ENCODE measurements at regions not wholly inside any gene's neighbourhood (a gene's known extent, or its start where the extent isn't known, plus 50 kb on each side); places are given as distances from the start of the nearest gene placed in this dataset.
"Not testable (repeated sequence)": the region's sequence is repeated elsewhere in the genome, so short reads cannot be mapped to it uniquely, and the experiment has no call there.

GRCh38 chr3:159237226-159237625, 435.4 kb downstream of the MFSD1 start:
- Mint-ChIP-seq H3K9me3 (no peaks in the 10 kb centered on the region), H3K4me3 (no peak overlapping the region), H3K27ac (no peak overlapping the region), H3K27me3 (peaks cover 13 to 15% of the 10 kb centered on the region in 2 donors), H3K4me1 (no peaks in the 10 kb centered on the region), H3K36me3 (no peaks in the 10 kb centered on the region)
- ATAC-seq (replicated peaks) (no peak), DNase-seq (no peak)

DNA sequence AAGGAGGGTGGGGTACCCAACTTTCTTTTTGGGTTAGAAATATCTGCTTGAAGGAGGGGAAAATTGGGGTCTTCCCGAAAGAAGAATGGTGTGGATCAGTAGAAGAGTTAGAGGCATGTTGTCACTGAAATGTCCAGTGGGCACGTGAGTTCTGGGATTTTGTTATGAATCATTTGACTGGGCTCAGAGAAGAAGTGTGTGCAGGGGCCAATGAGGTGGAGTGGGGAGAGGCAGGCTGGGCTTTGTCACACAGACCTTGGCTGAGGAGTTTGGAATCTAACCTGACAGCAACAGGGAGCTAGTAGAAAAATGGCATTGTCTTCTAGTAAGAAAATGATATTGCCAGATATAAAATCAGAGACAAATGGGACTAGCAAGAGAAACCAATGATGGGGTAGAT, 436.8 kb downstream of the MFSD1 start:
- no peaks in the 10 kb centered on the region for H3K9me3 Mint-ChIP-seq
- no peak overlapping the region for H3K4me3 Mint-ChIP-seq
- DNase-seq (no peak), ATAC-seq (replicated peaks) (no peak)
- no peaks in the 10 kb centered on the region for H3K4me1 Mint-ChIP-seq
- H3K36me3 Mint-ChIP-seq, result no peaks in the 10 kb centered on the region
- peaks cover 5 to 9% of the 10 kb centered on the region in 2 donors for H3K27me3 Mint-ChIP-seq
- no peak overlapping the region for H3K27ac Mint-ChIP-seq

DNA sequence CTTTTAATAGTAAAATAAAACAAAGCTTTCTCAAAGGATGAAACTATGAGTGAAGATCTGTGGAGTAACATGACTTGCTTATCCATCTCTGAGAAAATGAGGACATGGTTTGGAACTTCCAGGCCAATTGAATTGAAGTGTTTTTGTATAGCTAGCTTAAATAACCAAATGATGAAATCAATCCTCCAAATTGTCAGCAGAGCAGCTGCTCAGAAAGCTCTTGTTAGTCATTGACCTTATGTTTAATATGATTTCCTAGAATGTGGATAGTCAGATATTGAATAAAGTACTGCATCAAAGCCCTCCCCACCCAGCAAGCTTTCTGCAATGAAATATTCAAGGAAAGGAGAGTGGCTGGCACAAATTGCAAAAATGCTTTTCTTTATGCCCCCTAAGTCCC, 437.2 kb downstream of the MFSD1 start:
- Mint-ChIP-seq H3K4me3 (no peak overlapping the region), H3K27me3 (peaks cover 5 to 9% of the 10 kb centered on the region in 2 donors), H3K9me3 (no peaks in the 10 kb centered on the region), H3K4me1 (no peaks in the 10 kb centered on the region), H3K36me3 (no peaks in the 10 kb centered on the region), H3K27ac (no peak overlapping the region)
- ATAC-seq (replicated peaks), result no peak
- DNase-seq, result no peak

DNA sequence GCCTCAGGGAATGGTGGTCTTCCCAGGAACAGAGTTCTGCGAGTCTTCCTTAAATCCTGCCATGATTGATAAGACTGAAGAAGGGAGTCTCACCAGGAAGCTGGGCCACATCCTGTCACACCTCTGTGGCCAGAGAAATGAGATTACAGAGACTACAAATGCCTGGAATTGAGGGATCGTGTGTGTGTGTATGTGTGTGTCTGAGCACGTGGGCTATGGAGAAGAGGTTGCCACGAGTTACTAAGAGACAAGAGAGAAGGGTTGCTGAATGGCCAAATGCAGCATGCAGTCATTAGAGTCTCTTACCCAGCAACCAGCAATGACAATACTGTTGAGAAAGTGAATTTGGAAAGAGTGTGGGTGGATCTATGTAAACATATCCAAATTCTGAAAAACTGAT, 443.1 kb downstream of the MFSD1 start:
- H3K36me3 Mint-ChIP-seq, result no peaks in the 10 kb centered on the region
- DNase-seq, result no peak
- H3K4me1 Mint-ChIP-seq, result no peaks in the 10 kb centered on the region
- H3K9me3 Mint-ChIP-seq, result no peaks in the 10 kb centered on the region
- no peak overlapping the region for H3K27ac Mint-ChIP-seq
- no peaks in the 10 kb centered on the region for H3K27me3 Mint-ChIP-seq
- no peak for ATAC-seq (replicated peaks)
- H3K4me3 Mint-ChIP-seq, result no peak overlapping the region

DNA sequence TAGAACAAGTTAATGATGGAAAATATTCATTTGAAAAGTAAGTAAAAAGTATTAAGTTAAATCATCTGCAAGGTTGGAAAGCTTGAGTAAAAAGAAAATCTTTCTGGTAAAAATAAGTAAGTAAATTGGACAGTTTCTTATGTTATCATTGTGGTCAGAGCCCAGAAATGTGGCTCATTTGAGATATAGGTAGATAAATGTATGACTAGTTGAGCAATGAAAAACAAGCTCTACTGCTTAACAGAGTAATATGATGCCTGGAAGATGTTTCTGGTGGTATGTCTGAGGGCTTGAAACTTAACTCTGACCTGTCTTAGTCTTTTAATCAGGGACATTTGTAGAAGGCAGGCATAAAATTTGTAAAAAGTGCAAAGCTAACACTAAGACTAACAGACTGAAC, 444.0 kb downstream of the MFSD1 start:
- no peak overlapping the region for H3K4me3 Mint-ChIP-seq
- no peaks in the 10 kb centered on the region for H3K27me3 Mint-ChIP-seq
- no peaks in the 10 kb centered on the region for H3K4me1 Mint-ChIP-seq
- ATAC-seq (replicated peaks) (no peak), DNase-seq (no peak)
- no peak overlapping the region for H3K27ac Mint-ChIP-seq
- no peaks in the 10 kb centered on the region for H3K9me3 Mint-ChIP-seq
- H3K36me3 Mint-ChIP-seq, result no peaks in the 10 kb centered on the region

DNA sequence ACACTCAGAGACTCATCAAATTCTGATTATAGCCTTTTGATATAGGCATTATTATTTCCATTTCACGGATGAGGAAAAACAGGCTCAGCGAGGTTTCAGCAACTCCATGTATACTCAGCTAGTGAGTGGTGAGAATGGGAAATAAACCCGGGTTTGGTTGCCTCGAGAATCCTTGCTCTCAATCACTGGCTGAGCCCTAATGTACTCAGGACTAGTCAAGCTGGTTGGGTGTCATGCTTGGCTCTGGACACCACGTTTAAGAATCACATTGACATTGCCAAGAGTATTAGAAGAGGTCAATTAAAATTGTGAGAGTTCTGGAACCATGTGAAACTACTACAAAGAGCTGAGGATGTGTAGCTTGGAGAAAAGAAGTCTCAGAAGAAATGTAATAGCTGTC, 444.5 kb downstream of the MFSD1 start:
- Mint-ChIP-seq H3K36me3 (no peaks in the 10 kb centered on the region), H3K27ac (no peak overlapping the region), H3K9me3 (peaks cover 1 to 4% of the 10 kb centered on the region in 2 donors), H3K4me3 (no peak overlapping the region), H3K4me1 (no peaks in the 10 kb centered on the region), H3K27me3 (no peaks in the 10 kb centered on the region)
- no peak for ATAC-seq (replicated peaks)
- DNase-seq, result no peak

- Mint-ChIP-seq H3K9me3 (peaks cover 12 to 20% of the 10 kb centered on the region in 2 donors), H3K27me3 (peaks cover 11 to 12% of the 10 kb centered on the region in 2 donors), H3K27ac (no peak overlapping the region), H3K4me3 (no peak overlapping the region), H3K4me1 (no peaks in the 10 kb centered on the region), H3K36me3 (peaks cover 1 to 9% of the 10 kb centered on the region in 2 donors)
- ATAC-seq (replicated peaks), result no peak
- DNase-seq, result no peak
Measured at GRCh38 chr3:159249472-159250174, 447.8 kb downstream of the MFSD1 start.

GRCh38 chr3:159250961-159251360, 449.1 kb downstream of the MFSD1 start:
- no peaks in the 10 kb centered on the region for H3K4me1 Mint-ChIP-seq
- H3K36me3 Mint-ChIP-seq, result peaks cover 1 to 9% of the 10 kb centered on the region in 2 donors
- no peak for ATAC-seq (replicated peaks)
- H3K27me3 Mint-ChIP-seq, result peaks cover 17 to 21% of the 10 kb centered on the region in 2 donors
- no peak overlapping the region for H3K27ac Mint-ChIP-seq
- DNase-seq, result no peak
- peaks cover 12 to 20% of the 10 kb centered on the region in 2 donors for H3K9me3 Mint-ChIP-seq
- no peak overlapping the region for H3K4me3 Mint-ChIP-seq

DNA sequence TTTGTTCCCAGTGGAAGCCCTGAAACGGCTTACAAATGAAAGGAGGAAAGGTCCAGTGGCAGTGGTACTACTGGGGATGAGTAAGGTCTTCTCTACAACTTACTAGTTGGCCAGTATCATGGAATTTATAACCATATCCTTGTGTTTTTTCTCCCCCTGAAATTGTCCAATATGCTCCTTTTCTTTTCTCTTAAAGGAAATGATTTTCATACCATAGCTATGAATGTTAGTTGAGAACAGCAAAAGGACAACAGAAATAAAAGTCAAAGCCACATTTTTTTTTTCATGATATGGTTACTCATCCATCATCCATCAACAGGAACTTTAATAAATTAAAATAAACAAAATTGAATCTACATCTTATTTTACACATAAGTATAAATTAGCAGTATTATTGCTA, 450.4 kb downstream of the MFSD1 start:
- Mint-ChIP-seq H3K9me3 (peaks cover 12 to 20% of the 10 kb centered on the region in 2 donors), H3K27ac (no peak overlapping the region), H3K36me3 (peaks cover 1 to 9% of the 10 kb centered on the region in 2 donors), H3K4me3 (no peak overlapping the region), H3K27me3 (peaks cover 17 to 21% of the 10 kb centered on the region in 2 donors), H3K4me1 (no peaks in the 10 kb centered on the region)
- DNase-seq, result no peak
- no peak for ATAC-seq (replicated peaks)

- peaks cover 12 to 20% of the 10 kb centered on the region in 2 donors for H3K9me3 Mint-ChIP-seq
- H3K27ac Mint-ChIP-seq, result no peak overlapping the region
- ATAC-seq (replicated peaks) (no peak), DNase-seq (no peak)
- H3K36me3 Mint-ChIP-seq, result peaks cover 1 to 9% of the 10 kb centered on the region in 2 donors
- H3K4me3 Mint-ChIP-seq, result no peak overlapping the region
- H3K27me3 Mint-ChIP-seq, result peaks cover 17 to 21% of the 10 kb centered on the region in 2 donors
- H3K4me1 Mint-ChIP-seq, result no peaks in the 10 kb centered on the region
Measured at GRCh38 chr3:159252772-159253384, 451.0 kb downstream of the MFSD1 start.

- H3K36me3 Mint-ChIP-seq, result peaks cover 1 to 9% of the 10 kb centered on the region in 2 donors
- no peak overlapping the region for H3K27ac Mint-ChIP-seq
- H3K9me3 Mint-ChIP-seq, result peaks cover 12 to 20% of the 10 kb centered on the region in 2 donors
- H3K4me3 Mint-ChIP-seq, result no peak overlapping the region
- ATAC-seq (replicated peaks) (no peak), DNase-seq (no peak)
- H3K27me3 Mint-ChIP-seq, result peaks cover 20 to 24% of the 10 kb centered on the region in 2 donors
- no peaks in the 10 kb centered on the region for H3K4me1 Mint-ChIP-seq
Measured at GRCh38 chr3:159253860-159254259, 452.0 kb downstream of the MFSD1 start.

DNA sequence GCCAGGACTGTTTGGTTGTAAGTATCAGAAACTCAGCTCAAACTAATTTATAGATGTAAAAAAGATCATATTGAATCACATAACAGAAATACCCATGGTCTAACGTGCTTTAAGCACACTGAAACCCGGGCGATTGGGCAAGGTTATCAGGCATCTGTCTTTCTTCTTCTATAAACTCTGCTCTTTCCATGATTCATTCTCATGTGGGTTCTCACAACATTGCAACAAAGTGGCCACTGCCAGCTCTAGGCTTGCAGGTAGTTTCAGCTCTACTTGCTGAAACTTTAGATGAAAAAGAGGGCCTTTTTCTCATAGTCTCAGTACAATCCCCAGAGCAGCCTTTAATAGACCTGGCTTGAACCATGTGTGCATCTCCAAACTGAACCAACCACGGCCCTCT, 456.1 kb downstream of the MFSD1 start:
- DNase-seq (no peak), ATAC-seq (replicated peaks) (no peak)
- H3K4me1 Mint-ChIP-seq, result no peaks in the 10 kb centered on the region
- peaks cover 5 to 7% of the 10 kb centered on the region in 2 donors for H3K9me3 Mint-ChIP-seq
- no peak overlapping the region for H3K27ac Mint-ChIP-seq
- H3K27me3 Mint-ChIP-seq, result peaks cover 17 to 25% of the 10 kb centered on the region in 2 donors
- H3K36me3 Mint-ChIP-seq, result peaks cover 1 to 3% of the 10 kb centered on the region in 2 donors
- no peak overlapping the region for H3K4me3 Mint-ChIP-seq

DNA sequence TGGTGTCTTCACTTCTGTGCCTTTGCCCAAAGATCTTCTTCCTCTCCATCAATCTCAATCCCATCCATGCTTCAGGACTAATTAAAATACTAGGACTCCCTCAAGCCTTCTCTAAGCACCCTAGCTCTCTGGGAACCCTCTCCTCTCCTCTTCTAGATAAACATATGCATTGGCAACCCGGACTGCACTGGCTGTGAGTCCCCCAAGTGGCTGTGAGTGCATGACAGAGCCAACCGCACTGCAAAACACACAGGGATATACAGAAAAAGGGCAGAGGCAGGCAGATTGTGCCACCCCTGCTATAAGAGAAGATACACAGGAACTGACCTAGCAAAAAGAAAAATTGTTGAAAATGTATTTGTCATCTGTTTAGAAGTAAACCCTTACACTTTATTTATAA, 457.1 kb downstream of the MFSD1 start:
- H3K4me3 Mint-ChIP-seq, result no peak overlapping the region
- DNase-seq (no peak), ATAC-seq (replicated peaks) (no peak)
- H3K4me1 Mint-ChIP-seq, result no peaks in the 10 kb centered on the region
- H3K9me3 Mint-ChIP-seq, result no peaks in the 10 kb centered on the region
- peaks cover 12 to 20% of the 10 kb centered on the region in 2 donors for H3K27me3 Mint-ChIP-seq
- H3K27ac Mint-ChIP-seq, result no peak overlapping the region
- H3K36me3 Mint-ChIP-seq, result no peaks in the 10 kb centered on the region

DNA sequence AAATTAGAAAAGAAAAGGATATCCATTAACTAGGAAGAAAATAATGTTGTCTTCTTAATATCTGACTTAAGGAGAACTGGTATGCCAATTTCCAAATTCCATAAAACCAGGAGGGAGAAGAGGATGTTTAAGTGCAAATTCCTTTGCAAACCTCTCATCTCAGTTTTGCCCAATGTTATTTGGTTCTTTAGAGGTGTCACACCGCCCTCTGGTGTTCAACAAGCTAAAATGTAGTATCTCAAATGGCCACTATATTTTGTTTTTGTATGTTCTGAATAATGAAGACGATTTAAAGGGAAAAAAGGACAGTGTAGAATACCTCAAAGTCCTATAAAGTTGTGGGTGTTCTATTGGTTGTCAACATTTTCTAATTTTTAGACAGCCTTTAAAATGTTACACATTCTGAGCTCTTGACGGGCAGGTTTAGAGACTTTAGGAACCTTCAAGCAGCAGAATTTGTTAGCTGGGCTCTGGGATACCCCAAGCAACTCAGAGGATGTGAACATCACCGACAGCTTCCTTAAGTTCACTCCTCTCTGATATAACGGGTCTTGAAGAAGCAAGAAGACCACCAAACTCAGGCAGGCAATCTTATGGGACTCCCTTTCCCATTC, 458.3 kb downstream of the MFSD1 start:
- ATAC-seq (replicated peaks) (peak in 1 of 2 donors; percentile 51), DNase-seq (no peak)
- no peaks in the 10 kb centered on the region for H3K36me3 Mint-ChIP-seq
- H3K27ac Mint-ChIP-seq, result no peak overlapping the region
- no peaks in the 10 kb centered on the region for H3K9me3 Mint-ChIP-seq
- no peak overlapping the region for H3K4me3 Mint-ChIP-seq
- H3K4me1 Mint-ChIP-seq, result no peaks in the 10 kb centered on the region
- peaks cover 7 to 12% of the 10 kb centered on the region in 2 donors for H3K27me3 Mint-ChIP-seq

DNA sequence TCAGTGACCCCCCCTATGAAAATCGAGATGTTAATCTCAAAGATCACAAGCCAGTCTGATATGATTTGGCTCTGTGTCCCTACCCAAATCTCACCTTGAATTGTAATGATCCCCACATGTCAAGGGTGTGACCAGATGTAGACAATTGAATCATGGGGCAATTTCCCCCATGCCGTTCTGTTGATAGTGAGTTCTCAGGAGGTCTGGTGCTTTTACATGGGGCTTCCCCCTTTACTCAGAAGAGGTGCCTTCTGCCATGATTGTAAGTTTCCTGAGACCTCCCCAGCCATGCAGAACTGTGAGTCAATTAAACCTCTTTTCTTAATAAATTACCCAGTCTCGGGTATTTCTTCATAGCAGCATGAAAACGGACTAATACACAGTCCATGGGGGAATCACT, 459.5 kb downstream of the MFSD1 start:
- H3K9me3 Mint-ChIP-seq, H3K4me1 Mint-ChIP-seq, DNase-seq, H3K4me3 Mint-ChIP-seq, H3K27ac Mint-ChIP-seq, H3K36me3 Mint-ChIP-seq, H3K27me3 Mint-ChIP-seq: not testable (repeated sequence)
- ATAC-seq (replicated peaks), result peak; percentile 31 to 45

Measured in stimulated activated naive B cell treated with anti-CD40 and anti-IgM and Interleukin-4, amounts not matched to agents 10 μg/mL and 1 μg/mL and 100 μg/mL, for 72 hours (primary cell).